AG04449 (cell line): ENCODE measurements at regions not wholly inside any gene's neighbourhood (a gene's known extent, or its start where the extent isn't known, plus 50 kb on each side); places are given as distances from the start of the nearest gene placed in this dataset.
"Not testable (repeated sequence)": the region's sequence is repeated elsewhere in the genome, so short reads cannot be mapped to it uniquely, and the experiment has no call there.

Experiments
- CTCF ChIA-PET: fragments of 350-600 bp; formaldehyde crosslinking; extraction: SDS; loops from one replicate; lab custom pipeline; 2021; ENCODE audit warnings: antibody characterized with exemption; lab: Yijun Ruan, JAX
- POLR2A ChIA-PET: fragments of 400-600, 350-600 bp; formaldehyde crosslinking; extraction: SDS; loops from one replicate; lab custom pipeline; 2020; ENCODE audit warnings: antibody characterized with exemption, inconsistent platforms; lab: Yijun Ruan, JAX
- DNase-seq: peaks from one replicate; pipeline ENCODE4 v3.0.0-alpha.2; 2010; ENCODE audit warnings: low read depth, low spot score
- H3K4me3 ChIP-seq: 2 replicates; pipeline ENCODE4 v1.5.1; 2011; ENCODE audit warnings: low read depth, mild to moderate bottlenecking, control low read depth, low read length
- CTCF ChIP-seq: IDR thresholded peaks from one replicate; pipeline ENCODE4 v1.5.1; 2011; ENCODE audit warnings: mild to moderate bottlenecking, moderate library complexity, low read length, control low read depth, inconsistent platforms; ENCODE audit not compliant: insufficient read depth; ENCODE audit errors: missing control alignments

- DNase-seq, result no peak
- POLR2A ChIA-PET, result no interaction called here
- CTCF ChIA-PET, result interaction anchor here (1.0 kb wide), 1 partner anchor 13 kb away, joined by 3 read pairs; no protein-coding TSS in a partner anchor
- no peak overlapping the region for H3K4me3 ChIP-seq
- TF ChIP-seq CTCF, result no peak
Observed at GRCh38 chr1:161420763-161421455, 53.2 kb upstream of the CFAP126 start.

GRCh38 chr1:161417536-161417935, 49.9 kb upstream of the CFAP126 start:
- CTCF ChIA-PET, H3K4me3 ChIP-seq, DNase-seq, POLR2A ChIA-PET: not testable (repeated sequence)
